HL-60 (cell line): ENCODE measurements at regions not wholly inside any gene's neighbourhood (a gene's known extent, or its start where the extent isn't known, plus 50 kb on each side); places are given as distances from the start of the nearest gene placed in this dataset.

Experiments used
- DNase-seq, 2 experiments: peaks; one replicate each; pipeline ENCODE4 v3.0.0-alpha.2; 2010 to 2020; ENCODE audit warnings: low read depth in 1 of 2, low spot score in 1 of 2
- H3K27ac ChIP-seq: fragments of 250-450 bp; sonication (Bioruptor Pico); replicated peaks from 2 replicates; pipeline ENCODE4 v1.5.1; 2020; ENCODE audit warnings: mild to moderate bottlenecking, moderate library complexity
- H3K27me3 ChIP-seq: fragments of 250-450 bp; sonication (Bioruptor Pico); 2 replicates; pipeline ENCODE4 v1.5.1; 2021; ENCODE audit warnings: mild to moderate bottlenecking, moderate library complexity; ENCODE audit not compliant: insufficient read depth, poor library complexity, severe bottlenecking
- H3K4me3 ChIP-seq: replicated peaks from 2 replicates; pipeline ENCODE4 v1.5.1; 2011; ENCODE audit warnings: mild to moderate bottlenecking, control low read depth, low read length; ENCODE audit not compliant: insufficient read depth
- GABPA ChIP-seq: IDR thresholded peaks from 2 replicates; pipeline ENCODE4 v1.6.1; 2012; ENCODE audit warnings: low read depth
- POLR2AphosphoS5 ChIP-seq: IDR thresholded peaks from 2 replicates; pipeline ENCODE4 v1.6.1; 2012; ENCODE audit warnings: low read depth
- SPI1 ChIP-seq: IDR thresholded peaks from 2 replicates; pipeline ENCODE4 v1.6.1; 2012; ENCODE audit warnings: low read depth, mild to moderate bottlenecking, borderline replicate concordance
- TF ChIP-seq, protein P1 (sequence below): IDR thresholded peaks from one replicate; pipeline ENCODE4 v1.5.1; 2011; ENCODE audit warnings: low read length, control low read depth, inconsistent platforms; ENCODE audit not compliant: insufficient read depth
- TF ChIP-seq, protein P2 (sequence below): IDR thresholded peaks from 2 replicates; pipeline ENCODE4 v1.6.1; 2012; ENCODE audit warnings: low read depth; ENCODE audit not compliant: insufficient replicate concordance

DNA sequence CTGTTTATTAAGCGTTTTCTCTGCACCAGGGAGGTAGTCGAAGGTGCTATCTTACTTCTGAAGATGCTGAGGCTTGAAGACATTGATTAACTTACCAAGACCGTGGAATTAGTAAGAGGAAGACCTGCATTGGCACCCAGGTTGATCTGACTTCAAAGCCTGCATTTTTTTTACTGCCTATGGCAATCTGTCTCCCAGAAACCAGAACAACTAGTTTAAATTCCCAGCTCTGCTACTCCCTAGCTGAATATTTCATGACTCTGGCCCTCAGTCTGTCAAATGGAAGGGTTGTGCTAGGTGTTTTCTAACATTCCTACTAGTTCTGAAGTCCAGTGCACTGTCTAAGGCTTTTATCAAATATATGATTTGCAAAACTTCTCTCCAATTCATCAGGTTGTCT, 52.0 kb upstream of the GRAMD1B start:
- TF ChIP-seq, protein P1, sequence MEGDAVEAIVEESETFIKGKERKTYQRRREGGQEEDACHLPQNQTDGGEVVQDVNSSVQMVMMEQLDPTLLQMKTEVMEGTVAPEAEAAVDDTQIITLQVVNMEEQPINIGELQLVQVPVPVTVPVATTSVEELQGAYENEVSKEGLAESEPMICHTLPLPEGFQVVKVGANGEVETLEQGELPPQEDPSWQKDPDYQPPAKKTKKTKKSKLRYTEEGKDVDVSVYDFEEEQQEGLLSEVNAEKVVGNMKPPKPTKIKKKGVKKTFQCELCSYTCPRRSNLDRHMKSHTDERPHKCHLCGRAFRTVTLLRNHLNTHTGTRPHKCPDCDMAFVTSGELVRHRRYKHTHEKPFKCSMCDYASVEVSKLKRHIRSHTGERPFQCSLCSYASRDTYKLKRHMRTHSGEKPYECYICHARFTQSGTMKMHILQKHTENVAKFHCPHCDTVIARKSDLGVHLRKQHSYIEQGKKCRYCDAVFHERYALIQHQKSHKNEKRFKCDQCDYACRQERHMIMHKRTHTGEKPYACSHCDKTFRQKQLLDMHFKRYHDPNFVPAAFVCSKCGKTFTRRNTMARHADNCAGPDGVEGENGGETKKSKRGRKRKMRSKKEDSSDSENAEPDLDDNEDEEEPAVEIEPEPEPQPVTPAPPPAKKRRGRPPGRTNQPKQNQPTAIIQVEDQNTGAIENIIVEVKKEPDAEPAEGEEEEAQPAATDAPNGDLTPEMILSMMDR, result no peak

DNA sequence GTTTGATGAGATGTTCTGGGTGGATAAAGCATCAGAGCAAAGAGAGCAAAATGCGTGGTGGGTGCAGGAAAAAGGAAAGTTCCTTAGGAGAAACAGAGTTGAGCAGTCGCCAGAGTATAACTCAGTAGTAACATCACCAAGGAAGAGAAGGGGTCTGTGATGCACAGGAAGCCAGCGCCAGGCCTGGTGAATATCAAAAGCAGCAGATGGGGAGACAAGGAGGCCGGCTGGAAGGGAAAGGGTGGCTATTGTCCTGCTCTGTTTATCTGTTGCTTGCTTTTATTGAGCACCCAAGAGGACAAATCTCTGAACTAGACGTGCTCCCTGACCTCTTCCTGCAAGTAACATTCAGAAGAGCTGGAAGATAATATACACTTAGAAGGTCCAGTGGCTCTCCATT, 52.7 kb upstream of the GRAMD1B start:
- no peak overlapping the region for H3K4me3 ChIP-seq
- no peak overlapping the region for H3K27ac ChIP-seq
- TF ChIP-seq GABPA (no peak), POLR2AphosphoS5 (no peak), SPI1 (no peak)
- TF ChIP-seq, protein P1, result no peak
- H3K27me3 ChIP-seq, result peaks cover 5% of the 10 kb centered on the region
- DNase-seq, result no peak

More for the DNA sequence above, 52.0 kb upstream of the GRAMD1B start:
- DNase-seq, result no peak
- Histone ChIP-seq H3K27ac (no peak overlapping the region), H3K4me3 (no peak overlapping the region), H3K27me3 (peaks cover 5% of the 10 kb centered on the region)

DNA sequence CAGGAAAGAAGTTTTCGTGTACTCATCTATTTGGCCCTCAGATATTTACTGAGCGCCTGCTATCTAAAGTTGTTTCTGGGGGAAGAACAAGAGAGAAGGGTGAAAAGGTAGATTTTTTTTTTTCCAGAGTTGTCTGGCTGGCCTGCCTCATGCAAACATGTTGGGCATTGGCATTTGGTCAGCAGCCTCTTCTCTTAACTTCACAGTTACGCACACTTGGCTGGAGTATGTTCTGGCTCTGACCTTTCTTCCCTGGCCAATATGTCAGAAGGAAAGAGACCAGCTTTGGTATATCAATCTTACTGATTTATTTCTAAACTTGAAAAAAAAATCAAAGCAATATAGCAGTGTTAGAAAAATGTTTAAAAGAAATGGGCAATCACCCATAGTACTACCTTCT, 54.2 kb upstream of the GRAMD1B start:
- Histone ChIP-seq H3K27me3 (peaks cover 5% of the 10 kb centered on the region), H3K27ac (no peak overlapping the region)

GRCh38 chr11:123374622-123374968, 55.5 kb upstream of the GRAMD1B start:
- Histone ChIP-seq H3K27me3 (peaks cover 5% of the 10 kb centered on the region), H3K27ac (no peak overlapping the region), H3K4me3 (no peak overlapping the region)
- DNase-seq, result no peak
- TF ChIP-seq, protein P2, sequence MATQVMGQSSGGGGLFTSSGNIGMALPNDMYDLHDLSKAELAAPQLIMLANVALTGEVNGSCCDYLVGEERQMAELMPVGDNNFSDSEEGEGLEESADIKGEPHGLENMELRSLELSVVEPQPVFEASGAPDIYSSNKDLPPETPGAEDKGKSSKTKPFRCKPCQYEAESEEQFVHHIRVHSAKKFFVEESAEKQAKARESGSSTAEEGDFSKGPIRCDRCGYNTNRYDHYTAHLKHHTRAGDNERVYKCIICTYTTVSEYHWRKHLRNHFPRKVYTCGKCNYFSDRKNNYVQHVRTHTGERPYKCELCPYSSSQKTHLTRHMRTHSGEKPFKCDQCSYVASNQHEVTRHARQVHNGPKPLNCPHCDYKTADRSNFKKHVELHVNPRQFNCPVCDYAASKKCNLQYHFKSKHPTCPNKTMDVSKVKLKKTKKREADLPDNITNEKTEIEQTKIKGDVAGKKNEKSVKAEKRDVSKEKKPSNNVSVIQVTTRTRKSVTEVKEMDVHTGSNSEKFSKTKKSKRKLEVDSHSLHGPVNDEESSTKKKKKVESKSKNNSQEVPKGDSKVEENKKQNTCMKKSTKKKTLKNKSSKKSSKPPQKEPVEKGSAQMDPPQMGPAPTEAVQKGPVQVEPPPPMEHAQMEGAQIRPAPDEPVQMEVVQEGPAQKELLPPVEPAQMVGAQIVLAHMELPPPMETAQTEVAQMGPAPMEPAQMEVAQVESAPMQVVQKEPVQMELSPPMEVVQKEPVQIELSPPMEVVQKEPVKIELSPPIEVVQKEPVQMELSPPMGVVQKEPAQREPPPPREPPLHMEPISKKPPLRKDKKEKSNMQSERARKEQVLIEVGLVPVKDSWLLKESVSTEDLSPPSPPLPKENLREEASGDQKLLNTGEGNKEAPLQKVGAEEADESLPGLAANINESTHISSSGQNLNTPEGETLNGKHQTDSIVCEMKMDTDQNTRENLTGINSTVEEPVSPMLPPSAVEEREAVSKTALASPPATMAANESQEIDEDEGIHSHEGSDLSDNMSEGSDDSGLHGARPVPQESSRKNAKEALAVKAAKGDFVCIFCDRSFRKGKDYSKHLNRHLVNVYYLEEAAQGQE, result no peak
- TF ChIP-seq GABPA, result no peak
- TF ChIP-seq, protein P1, result no peak
- no peak for TF ChIP-seq SPI1
- TF ChIP-seq POLR2AphosphoS5, result no peak

More for the DNA sequence above, 54.2 kb upstream of the GRAMD1B start:
- TF ChIP-seq, protein P2, result no peak
- no peak for TF ChIP-seq GABPA
- no peak for TF ChIP-seq POLR2AphosphoS5
- TF ChIP-seq, protein P1, result no peak
- no peak for TF ChIP-seq SPI1
- H3K4me3 ChIP-seq, result no peak overlapping the region
- no peak for DNase-seq
